ENCODE measurements at regions not wholly inside any gene's neighbourhood (a gene's known extent, or its start where the extent isn't known, plus 50 kb on each side); places are given as distances from the start of the nearest gene placed in this dataset.

DNA sequence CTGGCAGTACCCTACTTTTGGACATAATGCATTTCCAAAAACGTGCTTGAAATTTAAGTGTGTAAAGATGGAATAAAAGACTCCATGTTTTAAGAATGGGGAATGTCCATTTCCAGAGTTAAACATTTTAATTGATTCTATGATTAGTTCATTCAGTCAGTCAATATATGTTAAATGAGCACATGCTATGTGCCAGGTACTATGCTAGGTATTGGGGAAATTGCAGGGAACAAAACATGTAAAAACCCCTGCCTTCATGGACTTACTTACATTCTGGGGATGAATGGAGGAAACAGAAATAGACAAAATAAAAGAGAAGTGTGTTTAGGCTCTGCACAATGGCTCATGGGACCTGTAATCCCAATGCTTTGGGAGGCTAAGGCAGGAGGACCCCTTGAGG, 288.6 kb downstream of the MTX2 start:
- TF ChIP-seq ZNF138 (CRISPR knock-in tag; conservative IDR thresholded peaks at IDR 0.05) (no peak), CTCF (IDR thresholded peaks at IDR 0.05) (no peak), ZNF121 (CRISPR knock-in tag; IDR thresholded peaks at IDR 0.05) (no peak)

Measured in WTC11 (cell line).